Activated naive CD8-positive, alpha-beta T cell treated with anti-CD3 and anti-CD28 coated beads for 36 hours (primary cell): ENCODE measurements at regions not wholly inside any gene's neighbourhood (a gene's known extent, or its start where the extent isn't known, plus 50 kb on each side); places are given as distances from the start of the nearest gene placed in this dataset.

Experiments used
- DNase-seq: peaks from one replicate; pipeline ENCODE4 v3.0.0; 2021
- H3K27ac Mint-ChIP-seq: one replicate; pipeline ENCODE4 v1.8.0; 2022; ENCODE audit warnings: mild to moderate bottlenecking, moderate library complexity, mixed read lengths
- H3K27me3 Mint-ChIP-seq: one replicate; pipeline ENCODE4 v1.8.0; 2022; ENCODE audit warnings: mild to moderate bottlenecking, mixed read lengths
- H3K36me3 Mint-ChIP-seq: one replicate; pipeline ENCODE4 v1.8.0; 2021; ENCODE audit warnings: mild to moderate bottlenecking, mixed read lengths
- H3K4me1 Mint-ChIP-seq: one replicate; pipeline ENCODE4 v1.8.0; 2021; ENCODE audit warnings: mixed read lengths
- H3K4me3 Mint-ChIP-seq: one replicate; pipeline ENCODE4 v1.8.0; 2022; ENCODE audit warnings: mild to moderate bottlenecking, moderate library complexity, mixed read lengths
- H3K9me3 Mint-ChIP-seq: one replicate; pipeline ENCODE4 v1.8.0; 2022; ENCODE audit warnings: mixed read lengths

DNA sequence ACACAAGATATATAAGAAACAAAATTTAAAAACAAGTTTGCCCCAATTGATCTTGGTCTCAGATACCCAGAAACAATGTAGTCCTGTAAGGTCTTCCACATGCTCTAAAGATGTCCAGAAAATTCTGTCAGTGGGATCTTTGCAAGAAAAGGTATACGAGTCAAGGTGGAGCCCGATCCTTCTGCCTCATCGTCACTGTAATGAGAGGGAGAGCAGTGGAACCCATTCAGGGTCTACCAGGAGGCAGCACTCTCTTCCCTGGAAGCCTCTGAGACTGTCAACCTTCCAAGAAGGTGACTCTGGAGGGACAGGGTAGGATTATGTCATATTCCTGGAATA is 112.8 kb downstream of the JCAD start:
- Mint-ChIP-seq H3K9me3 (no peaks in the 10 kb centered on the region), H3K4me1 (peaks cover 6% of the 10 kb centered on the region), H3K27me3 (peaks cover 4% of the 10 kb centered on the region), H3K36me3 (no peaks in the 10 kb centered on the region), H3K27ac (no peak overlapping the region), H3K4me3 (no peak overlapping the region)
- DNase-seq, result no peak

DNA sequence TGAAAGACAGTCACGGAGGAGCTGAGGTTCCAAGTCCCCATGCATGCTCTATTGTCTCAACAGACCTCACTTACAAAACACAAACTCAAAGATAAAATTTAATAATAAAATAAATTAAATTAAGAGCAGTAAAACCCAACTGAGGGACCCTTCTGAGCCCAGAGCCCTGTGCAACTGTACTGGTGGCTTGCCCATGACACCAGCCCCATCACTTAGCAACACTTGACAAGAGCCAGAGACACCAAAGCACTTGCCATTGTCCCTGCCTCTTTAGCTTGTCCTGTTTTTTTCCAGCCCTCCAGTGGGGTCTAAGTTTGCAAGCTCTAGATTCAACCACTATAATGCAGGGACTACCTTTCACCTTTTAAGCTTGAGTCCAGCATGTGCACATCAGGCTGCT is 117.9 kb downstream of the JCAD start:
- peaks cover 12% of the 10 kb centered on the region for H3K27me3 Mint-ChIP-seq
- peaks cover 2% of the 10 kb centered on the region for H3K4me1 Mint-ChIP-seq
- H3K36me3 Mint-ChIP-seq, result no peaks in the 10 kb centered on the region
- DNase-seq, result no peak
- no peak overlapping the region for H3K27ac Mint-ChIP-seq
- peaks cover 2% of the 10 kb centered on the region for H3K9me3 Mint-ChIP-seq
- no peak overlapping the region for H3K4me3 Mint-ChIP-seq

DNA sequence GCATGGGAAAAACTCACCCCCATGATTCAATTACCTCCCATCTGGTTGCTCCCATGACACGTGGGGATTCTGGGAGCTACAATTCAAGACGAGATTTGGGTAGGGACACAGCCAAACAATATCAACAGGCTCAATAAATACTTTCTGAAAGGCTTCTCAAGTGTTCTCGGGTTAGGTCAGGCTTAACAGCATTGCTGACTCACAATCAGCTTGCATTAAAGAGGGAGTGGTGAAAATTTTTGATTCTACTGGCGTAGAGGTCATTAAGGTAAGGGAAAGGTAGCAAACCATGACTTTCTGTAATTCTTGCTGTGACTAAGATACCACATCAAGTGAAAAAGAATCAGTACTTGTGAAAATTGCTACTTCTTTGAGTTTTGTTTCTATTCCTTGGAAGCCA is 126.4 kb downstream of the JCAD start:
- DNase-seq, result no peak
- peaks cover 6% of the 10 kb centered on the region for H3K9me3 Mint-ChIP-seq
- H3K27me3 Mint-ChIP-seq, result peaks cover 18% of the 10 kb centered on the region
- H3K27ac Mint-ChIP-seq, result no peak overlapping the region
- no peaks in the 10 kb centered on the region for H3K36me3 Mint-ChIP-seq
- no peaks in the 10 kb centered on the region for H3K4me1 Mint-ChIP-seq
- H3K4me3 Mint-ChIP-seq, result no peak overlapping the region

DNA sequence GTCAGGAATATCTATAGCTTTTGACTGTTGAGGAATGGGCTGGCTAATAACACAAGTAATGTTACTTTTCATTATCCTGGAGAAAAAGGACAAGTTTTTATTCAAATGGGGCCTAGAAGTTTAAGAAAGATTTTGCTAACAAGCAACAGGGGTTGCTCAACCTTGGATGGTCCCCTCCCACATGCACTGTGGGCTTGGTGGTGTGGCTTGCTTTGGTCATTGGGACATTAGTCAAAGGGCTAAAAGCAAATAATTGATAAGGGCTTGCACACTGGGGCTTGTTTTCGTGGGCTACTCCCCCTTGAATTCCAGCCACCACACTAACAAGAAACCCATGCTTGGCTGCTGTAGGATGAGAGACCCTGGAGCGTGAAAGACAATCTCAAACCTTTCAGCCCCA is 127.6 kb downstream of the JCAD start:
- H3K4me3 Mint-ChIP-seq, result no peak overlapping the region
- no peak for DNase-seq
- H3K9me3 Mint-ChIP-seq, result peaks cover 6% of the 10 kb centered on the region
- peaks cover 10% of the 10 kb centered on the region for H3K27me3 Mint-ChIP-seq
- H3K4me1 Mint-ChIP-seq, result no peaks in the 10 kb centered on the region
- peaks cover 5% of the 10 kb centered on the region for H3K36me3 Mint-ChIP-seq
- no peak overlapping the region for H3K27ac Mint-ChIP-seq

DNA sequence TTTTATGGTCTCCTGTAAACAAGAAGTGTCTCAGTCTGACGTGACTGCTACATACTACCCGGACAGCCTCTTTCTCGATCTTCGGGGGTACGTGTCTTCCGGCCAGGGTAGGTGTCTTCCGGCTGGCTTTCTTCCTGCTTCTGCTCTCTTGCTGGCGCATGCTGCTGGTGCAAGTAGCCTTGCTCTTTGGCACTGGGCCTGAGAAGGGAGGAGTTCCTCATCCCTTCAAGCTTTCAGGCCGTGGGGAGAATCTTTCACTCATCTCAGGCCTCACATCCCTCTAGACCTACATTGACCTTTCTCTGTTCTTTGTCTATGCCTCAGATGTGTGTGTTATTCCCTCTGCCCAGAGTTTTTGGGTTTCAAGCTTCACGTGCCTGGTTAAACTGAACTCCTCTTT is 130.4 kb downstream of the JCAD start:
- H3K9me3 Mint-ChIP-seq, result peaks cover 12% of the 10 kb centered on the region

DNA sequence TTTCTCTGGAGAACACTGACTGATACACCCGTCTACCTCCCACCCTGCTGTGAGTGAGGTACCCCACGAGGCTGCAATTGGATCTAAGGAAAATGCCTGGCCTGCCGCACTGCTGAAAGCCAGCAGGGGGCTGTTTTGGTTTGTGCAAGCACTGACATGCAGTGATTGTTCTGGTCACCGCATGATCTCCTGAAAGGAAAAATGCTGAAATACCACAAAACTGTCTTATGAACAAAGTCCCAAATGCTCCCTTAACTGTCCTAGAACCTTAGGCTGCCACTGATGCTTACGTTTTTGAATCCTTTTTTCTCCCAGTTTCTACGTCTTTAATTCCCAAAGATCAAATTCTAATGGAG is 132.7 kb downstream of the JCAD start:
- Mint-ChIP-seq H3K9me3 (peaks cover 11% of the 10 kb centered on the region), H3K4me1 (no peaks in the 10 kb centered on the region), H3K27ac (no peak overlapping the region), H3K4me3 (no peak overlapping the region), H3K27me3 (peaks cover 20% of the 10 kb centered on the region), H3K36me3 (peaks cover 5% of the 10 kb centered on the region)
- no peak for DNase-seq

More for the DNA sequence above, 130.4 kb downstream of the JCAD start:
- H3K27me3 Mint-ChIP-seq, result peaks cover 11% of the 10 kb centered on the region
- peaks cover 5% of the 10 kb centered on the region for H3K36me3 Mint-ChIP-seq
- DNase-seq, result no peak
- H3K27ac Mint-ChIP-seq, result no peak overlapping the region
- H3K4me1 Mint-ChIP-seq, result no peaks in the 10 kb centered on the region
- H3K4me3 Mint-ChIP-seq, result no peak overlapping the region

DNA sequence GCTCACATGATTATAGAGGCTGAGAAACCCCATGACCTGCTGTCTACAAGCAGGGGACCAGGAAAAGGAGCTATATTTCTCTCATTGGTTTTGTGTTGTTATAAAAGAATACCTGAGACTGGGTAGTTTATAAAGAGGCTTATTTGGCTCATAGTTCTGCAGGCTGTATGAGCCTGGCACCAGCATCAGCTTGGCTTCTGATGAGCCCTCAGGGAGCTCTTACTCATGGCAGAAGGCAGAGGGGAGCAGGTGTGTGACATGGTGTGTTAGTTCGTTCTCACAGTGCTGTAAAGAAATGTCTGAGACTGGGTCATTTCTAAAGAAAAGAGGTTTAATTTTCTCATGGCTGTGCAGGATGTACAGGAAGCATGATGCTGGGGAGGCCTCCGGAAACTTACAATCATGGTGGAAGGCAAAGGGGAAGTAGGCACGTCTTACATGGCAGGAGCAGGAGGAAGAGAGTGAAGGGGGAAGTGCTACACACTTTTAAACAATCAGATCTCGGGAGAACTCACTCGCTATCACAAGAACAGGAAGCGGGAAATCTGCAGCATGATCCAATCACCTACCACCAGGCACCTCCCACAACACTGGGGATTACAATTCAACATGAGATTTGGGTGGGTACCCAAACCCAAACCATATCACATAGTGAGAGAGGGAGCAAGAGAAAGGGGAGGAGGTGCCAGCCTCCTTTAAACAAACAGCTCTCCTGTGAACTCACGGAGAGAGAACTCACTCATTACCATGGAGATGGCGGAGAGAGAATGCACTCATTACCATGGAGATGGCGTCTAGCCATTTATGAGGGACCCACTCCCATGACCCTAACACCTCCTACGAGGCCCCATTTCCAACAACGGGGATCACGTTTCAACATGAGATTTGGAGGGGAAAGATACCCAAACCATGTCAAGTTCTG is 133.4 kb downstream of the JCAD start:
- no peaks in the 10 kb centered on the region for H3K4me1 Mint-ChIP-seq
- H3K27ac Mint-ChIP-seq, result no peak overlapping the region
- peaks cover 5% of the 10 kb centered on the region for H3K36me3 Mint-ChIP-seq
- no peak overlapping the region for H3K4me3 Mint-ChIP-seq
- peaks cover 8% of the 10 kb centered on the region for H3K9me3 Mint-ChIP-seq
- H3K27me3 Mint-ChIP-seq, result peaks cover 20% of the 10 kb centered on the region
- DNase-seq, result no peak

DNA sequence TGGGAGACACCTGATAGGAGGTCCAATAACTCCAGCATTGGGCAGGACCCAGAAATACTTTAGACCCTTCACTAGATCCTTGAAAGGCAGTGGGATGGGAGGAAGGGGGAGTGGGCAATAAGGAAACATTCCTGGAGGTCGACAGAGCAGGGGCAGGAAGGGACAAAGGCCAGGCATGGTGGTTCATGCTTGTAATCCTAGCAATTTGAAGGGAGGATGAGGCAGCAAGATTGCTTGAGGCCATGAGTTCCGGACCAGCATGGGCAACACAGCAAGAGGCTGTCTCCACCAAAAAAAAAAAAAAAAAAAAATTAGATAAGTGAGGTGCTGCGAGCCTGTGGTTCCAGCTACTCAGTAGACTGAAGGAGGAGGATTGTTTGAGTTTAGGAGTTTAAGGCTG is 134.9 kb downstream of the JCAD start:
- Mint-ChIP-seq H3K4me3 (no peak overlapping the region), H3K27ac (no peak overlapping the region), H3K36me3 (peaks cover 5% of the 10 kb centered on the region), H3K27me3 (peaks cover 32% of the 10 kb centered on the region), H3K4me1 (no peaks in the 10 kb centered on the region), H3K9me3 (peaks cover 6% of the 10 kb centered on the region)
- no peak for DNase-seq

DNA sequence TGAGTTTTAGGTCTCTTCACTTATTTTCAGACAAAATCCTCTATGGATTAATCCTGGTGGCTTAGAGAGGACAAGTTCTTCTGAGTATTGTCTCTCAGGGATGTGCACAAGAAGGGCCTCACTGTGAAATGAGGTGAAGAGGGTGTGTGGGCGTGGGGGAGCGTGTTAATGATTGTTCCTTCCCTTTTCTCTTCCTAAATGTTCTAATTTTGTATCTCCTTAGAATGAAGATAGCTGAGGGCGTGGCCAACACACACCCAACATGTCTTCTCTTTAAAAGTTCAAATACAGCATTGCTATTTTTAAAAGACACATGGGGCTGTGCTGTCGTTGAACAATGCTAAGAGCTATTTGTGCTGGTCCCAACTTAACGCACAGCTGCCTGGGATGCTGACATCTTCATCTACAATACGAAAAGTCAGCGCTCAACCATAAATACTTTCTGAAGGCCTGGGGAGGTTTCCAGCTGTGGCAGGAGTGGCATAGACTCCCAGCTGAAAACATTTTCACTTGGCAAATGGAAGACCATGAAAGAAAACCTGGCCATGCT is 135.9 kb downstream of the JCAD start:
- Mint-ChIP-seq H3K9me3 (peaks cover 6% of the 10 kb centered on the region), H3K4me3 (no peak overlapping the region), H3K36me3 (peaks cover 5% of the 10 kb centered on the region), H3K4me1 (no peaks in the 10 kb centered on the region), H3K27me3 (peaks cover 41% of the 10 kb centered on the region), H3K27ac (no peak overlapping the region)
- no peak for DNase-seq

DNA sequence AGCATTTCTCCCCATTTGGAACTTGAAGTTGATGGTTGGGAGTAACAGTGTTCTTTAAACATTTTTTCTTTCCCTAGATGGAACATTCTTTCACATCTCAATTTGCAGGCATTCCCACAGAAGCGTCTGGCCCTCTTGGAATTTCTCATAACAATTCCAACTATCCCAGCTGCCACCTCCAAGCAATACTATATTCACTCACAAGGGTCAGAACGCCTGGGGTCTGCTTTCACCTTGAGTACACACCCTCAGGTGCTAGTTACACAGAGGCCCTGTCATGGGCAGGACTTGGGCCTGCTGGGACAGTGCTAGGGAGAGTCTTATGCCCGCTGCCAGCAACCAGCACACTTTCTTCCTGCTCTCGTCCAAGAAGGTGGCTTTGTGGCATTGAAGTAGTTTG is 136.5 kb downstream of the JCAD start:
- H3K27me3 Mint-ChIP-seq, result peaks cover 41% of the 10 kb centered on the region
- no peak overlapping the region for H3K4me3 Mint-ChIP-seq
- no peaks in the 10 kb centered on the region for H3K4me1 Mint-ChIP-seq
- H3K9me3 Mint-ChIP-seq, result peaks cover 6% of the 10 kb centered on the region
- H3K27ac Mint-ChIP-seq, result no peak overlapping the region
- no peak for DNase-seq
- peaks cover 5% of the 10 kb centered on the region for H3K36me3 Mint-ChIP-seq

DNA sequence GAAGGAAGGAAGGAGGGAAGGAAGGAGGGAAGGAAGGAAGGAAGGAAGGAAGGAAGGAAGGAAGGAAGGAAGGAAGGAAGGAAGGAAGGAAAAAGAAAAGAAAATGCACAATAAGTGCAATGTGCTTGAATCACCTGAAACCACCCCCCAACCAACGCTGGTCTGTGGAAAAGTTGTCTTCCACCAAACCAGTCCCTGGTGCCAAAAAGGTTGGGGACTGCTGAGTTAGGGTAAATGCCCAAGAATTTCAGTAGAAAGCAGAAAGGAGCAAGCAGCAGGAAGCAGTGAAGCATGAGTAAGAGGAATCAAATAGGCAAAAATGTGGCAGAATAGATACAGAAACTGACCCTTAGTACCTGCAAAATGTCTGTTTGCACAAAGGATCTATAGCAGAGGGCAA is 137.2 kb downstream of the JCAD start:
- no peak for DNase-seq
- Mint-ChIP-seq H3K36me3 (peaks cover 3% of the 10 kb centered on the region), H3K4me3 (no peak overlapping the region), H3K9me3 (peaks cover 6% of the 10 kb centered on the region), H3K27me3 (peaks cover 41% of the 10 kb centered on the region), H3K27ac (no peak overlapping the region), H3K4me1 (no peaks in the 10 kb centered on the region)

DNA sequence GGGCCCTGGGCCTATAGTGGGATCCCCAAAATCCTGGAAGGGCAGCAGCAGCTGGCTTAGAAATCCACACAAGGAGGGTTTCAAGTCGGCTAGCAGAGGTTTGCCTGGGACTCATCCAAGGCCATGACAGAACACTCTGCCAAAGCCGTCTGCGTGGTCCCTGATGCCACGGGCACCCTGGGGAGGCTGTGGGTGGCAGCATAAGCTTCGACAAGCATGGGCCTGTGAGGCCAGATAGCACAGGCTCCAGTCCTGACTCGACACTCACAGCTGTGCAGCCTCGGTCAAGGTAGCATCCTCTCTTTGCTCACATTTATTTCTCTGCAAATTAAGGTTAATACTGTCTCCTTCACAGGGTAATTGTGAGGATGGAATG is 138.3 kb downstream of the JCAD start:
- DNase-seq, result no peak
- Mint-ChIP-seq H3K27ac (no peak overlapping the region), H3K4me3 (no peak overlapping the region), H3K27me3 (peaks cover 39% of the 10 kb centered on the region), H3K36me3 (no peaks in the 10 kb centered on the region), H3K4me1 (no peaks in the 10 kb centered on the region), H3K9me3 (peaks cover 4% of the 10 kb centered on the region)

DNA sequence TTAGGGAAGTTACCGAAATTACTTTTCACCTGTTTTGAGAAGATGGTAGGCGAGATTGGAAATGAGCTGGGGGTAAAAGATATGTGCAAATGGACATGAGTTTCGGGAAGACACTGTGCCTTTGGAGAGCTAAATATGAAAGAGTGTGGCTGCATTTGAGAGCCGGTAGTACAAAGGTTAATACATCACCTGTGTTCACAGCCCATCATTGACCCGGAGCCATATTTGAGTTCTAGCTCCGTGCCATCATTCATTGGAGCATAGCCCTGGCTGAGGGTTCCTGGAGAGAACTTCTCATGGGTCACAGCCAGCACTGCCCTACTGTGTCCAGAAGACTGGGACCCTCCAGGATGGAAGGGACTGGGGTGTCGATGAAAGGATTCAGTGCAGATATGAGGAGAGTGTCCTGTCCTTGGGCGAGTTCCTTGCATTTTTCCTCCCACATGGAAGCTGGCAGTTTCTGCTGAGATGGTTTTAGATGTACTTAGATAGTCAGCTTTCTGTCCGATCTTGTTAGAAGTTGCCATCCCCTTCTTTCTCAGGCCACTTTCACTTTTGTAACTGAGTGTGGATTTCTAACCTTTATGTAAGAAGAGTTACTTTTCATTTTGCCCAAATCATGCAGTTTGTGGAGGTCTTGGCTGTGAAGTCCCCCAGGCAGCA is 138.8 kb downstream of the JCAD start:
- H3K9me3 Mint-ChIP-seq, result no peaks in the 10 kb centered on the region
- no peaks in the 10 kb centered on the region for H3K36me3 Mint-ChIP-seq
- H3K27ac Mint-ChIP-seq, result no peak overlapping the region
- no peaks in the 10 kb centered on the region for H3K4me1 Mint-ChIP-seq
- peaks cover 36% of the 10 kb centered on the region for H3K27me3 Mint-ChIP-seq
- no peak overlapping the region for H3K4me3 Mint-ChIP-seq
- no peak for DNase-seq

DNA sequence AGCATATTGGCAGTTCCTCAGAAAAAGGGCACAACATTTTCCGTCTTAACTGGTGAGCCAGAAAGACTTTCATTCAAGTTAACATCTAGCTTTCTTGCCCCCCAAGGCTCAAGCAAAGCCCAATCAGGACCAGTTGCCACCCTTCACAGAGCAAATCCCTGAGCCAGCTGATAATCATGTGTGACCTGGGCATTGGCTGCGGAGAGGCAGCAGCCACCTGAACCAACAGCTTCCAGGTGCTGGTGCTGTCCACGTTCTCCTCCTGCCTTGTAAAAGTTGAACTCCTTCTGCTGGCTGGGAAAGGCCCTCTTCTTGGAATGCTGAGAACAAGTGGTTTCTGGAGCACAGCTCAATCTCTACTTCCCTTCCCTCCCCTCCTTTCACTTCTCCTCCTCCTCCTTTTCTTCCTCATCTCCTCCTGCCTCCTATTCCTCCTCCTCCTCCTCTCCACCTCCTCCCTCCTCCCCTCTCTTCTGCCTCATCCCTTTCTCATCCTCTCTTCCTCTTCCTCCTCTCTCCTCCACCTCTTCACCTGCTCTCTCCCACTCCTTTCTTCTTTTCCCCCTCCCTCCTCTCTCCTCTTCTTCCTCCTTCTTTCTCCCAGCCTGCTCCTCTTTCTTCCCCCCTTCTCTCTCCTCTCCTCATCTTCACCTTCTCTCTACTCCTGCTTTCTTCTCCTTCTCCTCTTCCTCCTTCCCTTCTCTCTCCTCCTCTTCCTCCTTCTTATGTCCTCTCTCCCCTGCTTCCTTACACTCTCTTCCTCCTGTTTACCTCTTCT is 140.6 kb downstream of the JCAD start:
- no peaks in the 10 kb centered on the region for H3K9me3 Mint-ChIP-seq
- H3K27ac Mint-ChIP-seq, result no peak overlapping the region
- peaks cover 28% of the 10 kb centered on the region for H3K27me3 Mint-ChIP-seq
- no peak overlapping the region for H3K4me3 Mint-ChIP-seq
- H3K36me3 Mint-ChIP-seq, result no peaks in the 10 kb centered on the region
- no peaks in the 10 kb centered on the region for H3K4me1 Mint-ChIP-seq
- no peak for DNase-seq

DNA sequence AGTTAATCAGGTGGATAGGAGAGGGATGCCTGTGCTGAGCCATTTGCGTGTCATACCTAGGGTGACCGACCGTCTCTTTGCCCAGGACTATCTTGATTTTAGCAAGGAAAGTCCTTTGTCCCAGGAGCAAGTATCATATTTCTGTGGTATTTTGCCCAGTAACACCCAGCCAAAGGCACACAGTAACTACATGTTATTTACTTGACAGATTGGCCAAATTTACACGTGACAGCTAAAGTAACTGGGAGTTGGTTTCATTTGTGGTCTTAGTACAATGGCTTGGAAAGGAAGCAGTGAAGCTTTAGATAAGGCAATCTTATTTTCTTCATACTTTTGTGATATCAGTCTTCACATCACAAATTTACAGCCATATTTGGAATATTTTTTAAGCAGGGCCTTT is 142.1 kb downstream of the JCAD start:
- no peaks in the 10 kb centered on the region for H3K4me1 Mint-ChIP-seq
- no peak overlapping the region for H3K27ac Mint-ChIP-seq
- DNase-seq, result no peak
- H3K9me3 Mint-ChIP-seq, result no peaks in the 10 kb centered on the region
- no peak overlapping the region for H3K4me3 Mint-ChIP-seq
- no peaks in the 10 kb centered on the region for H3K36me3 Mint-ChIP-seq
- H3K27me3 Mint-ChIP-seq, result peaks cover 22% of the 10 kb centered on the region
